IMR-90 (cell line): ENCODE measurements at regions not wholly inside any gene's neighbourhood (a gene's known extent, or its start where the extent isn't known, plus 50 kb on each side); places are given as distances from the start of the nearest gene placed in this dataset.

Source experiments
- CEBPB ChIP-seq: IDR thresholded peaks from 2 replicates; pipeline ENCODE4 v1.6.1; 2012; ENCODE audit warnings: low read depth, low read length, improper control_type of control experiment
- TF ChIP-seq, protein P1 (sequence below): conservative IDR thresholded peaks from 2 replicates; pipeline ENCODE4 v1.5.1; 2012; ENCODE audit warnings: mild to moderate bottlenecking, low read depth, low read length, improper control_type of control experiment

DNA sequence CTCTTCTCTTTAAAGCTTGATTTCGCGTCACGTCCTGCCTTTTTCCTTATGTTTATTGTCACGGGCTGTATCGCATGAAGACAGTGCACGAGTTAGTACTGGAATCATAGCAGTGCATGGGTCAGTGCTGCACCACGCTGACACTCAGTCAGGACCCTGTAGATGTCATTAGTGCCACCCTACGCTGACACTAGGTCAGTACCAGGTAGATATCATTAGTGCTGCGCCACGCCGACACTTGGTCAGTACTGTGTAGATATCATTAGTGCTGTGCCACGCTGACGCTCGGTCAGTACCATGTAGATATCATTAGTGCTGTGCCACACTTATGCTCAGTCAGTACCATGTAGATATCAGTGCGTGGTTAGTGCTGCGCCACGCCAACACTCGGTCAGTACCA, 106.2 kb upstream of the ZNF469 start:
- TF ChIP-seq CEBPB: no peak
- TF ChIP-seq, protein P1, sequence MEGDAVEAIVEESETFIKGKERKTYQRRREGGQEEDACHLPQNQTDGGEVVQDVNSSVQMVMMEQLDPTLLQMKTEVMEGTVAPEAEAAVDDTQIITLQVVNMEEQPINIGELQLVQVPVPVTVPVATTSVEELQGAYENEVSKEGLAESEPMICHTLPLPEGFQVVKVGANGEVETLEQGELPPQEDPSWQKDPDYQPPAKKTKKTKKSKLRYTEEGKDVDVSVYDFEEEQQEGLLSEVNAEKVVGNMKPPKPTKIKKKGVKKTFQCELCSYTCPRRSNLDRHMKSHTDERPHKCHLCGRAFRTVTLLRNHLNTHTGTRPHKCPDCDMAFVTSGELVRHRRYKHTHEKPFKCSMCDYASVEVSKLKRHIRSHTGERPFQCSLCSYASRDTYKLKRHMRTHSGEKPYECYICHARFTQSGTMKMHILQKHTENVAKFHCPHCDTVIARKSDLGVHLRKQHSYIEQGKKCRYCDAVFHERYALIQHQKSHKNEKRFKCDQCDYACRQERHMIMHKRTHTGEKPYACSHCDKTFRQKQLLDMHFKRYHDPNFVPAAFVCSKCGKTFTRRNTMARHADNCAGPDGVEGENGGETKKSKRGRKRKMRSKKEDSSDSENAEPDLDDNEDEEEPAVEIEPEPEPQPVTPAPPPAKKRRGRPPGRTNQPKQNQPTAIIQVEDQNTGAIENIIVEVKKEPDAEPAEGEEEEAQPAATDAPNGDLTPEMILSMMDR: no peak
